ENCODE measurements at regions not wholly inside any gene's neighbourhood (a gene's known extent, or its start where the extent isn't known, plus 50 kb on each side); places are given as distances from the start of the nearest gene placed in this dataset.
"Not testable (repeated sequence)": the region's sequence is repeated elsewhere in the genome, so short reads cannot be mapped to it uniquely, and the experiment has no call there.

GRCh38 chr17:30731210-30732132 is 93.0 kb downstream of the CRLF3 start:
- H3K9ac ChIP-seq (ENCODE audit: low read length): peak overlapping the region; percentile 74
- H3K4me3 ChIP-seq (ENCODE audit: low read length): peak overlapping the region; percentile 76
- H3K27ac ChIP-seq (ENCODE audit: low read depth, low read length): peak overlapping the region; percentile 81
- H3K36me3 ChIP-seq (ENCODE audit: control insufficient read depth, insufficient read depth, low read length); H3K4me1 ChIP-seq (ENCODE audit: control insufficient read depth, insufficient read depth, low read length); H3K27me3 ChIP-seq (ENCODE audit: control insufficient read depth, insufficient read depth, low read length): not testable (repeated sequence)

GRCh38 chr17:30730837-30731209 is 93.7 kb downstream of the CRLF3 start:
- not testable (repeated sequence) for H3K27ac ChIP-seq (ENCODE audit: low read depth, low read length); H3K9ac ChIP-seq (ENCODE audit: low read length); H3K36me3 ChIP-seq (ENCODE audit: control insufficient read depth, insufficient read depth, low read length); H3K27me3 ChIP-seq (ENCODE audit: control insufficient read depth, insufficient read depth, low read length); H3K4me1 ChIP-seq (ENCODE audit: control insufficient read depth, insufficient read depth, low read length)
- H3K4me3 ChIP-seq (ENCODE audit: low read length): peak overlapping the region; percentile 38

- not testable (repeated sequence) for H3K9ac ChIP-seq (ENCODE audit: low read length); H3K4me1 ChIP-seq (ENCODE audit: control insufficient read depth, insufficient read depth, low read length); H3K4me3 ChIP-seq (ENCODE audit: low read length); H3K27ac ChIP-seq (ENCODE audit: low read depth, low read length); H3K36me3 ChIP-seq (ENCODE audit: control insufficient read depth, insufficient read depth, low read length); H3K27me3 ChIP-seq (ENCODE audit: control insufficient read depth, insufficient read depth, low read length)
Observed at GRCh38 chr17:30730171-30730836, 94.2 kb downstream of the CRLF3 start.

- not testable (repeated sequence) for H3K27ac ChIP-seq (ENCODE audit: low read depth, low read length); H3K9ac ChIP-seq (ENCODE audit: low read length); H3K27me3 ChIP-seq (ENCODE audit: control insufficient read depth, insufficient read depth, low read length); H3K4me1 ChIP-seq (ENCODE audit: control insufficient read depth, insufficient read depth, low read length); H3K4me3 ChIP-seq (ENCODE audit: low read length); H3K36me3 ChIP-seq (ENCODE audit: control insufficient read depth, insufficient read depth, low read length)
Observed at GRCh38 chr17:30729471-30730170, 94.9 kb downstream of the CRLF3 start.

GRCh38 chr17:30727517-30727916 is 97.0 kb downstream of the CRLF3 start:
- not testable (repeated sequence) for H3K27ac ChIP-seq (ENCODE audit: low read depth, low read length); H3K4me3 ChIP-seq (ENCODE audit: low read length); H3K27me3 ChIP-seq (ENCODE audit: control insufficient read depth, insufficient read depth, low read length); H3K9ac ChIP-seq (ENCODE audit: low read length); H3K4me1 ChIP-seq (ENCODE audit: control insufficient read depth, insufficient read depth, low read length); H3K36me3 ChIP-seq (ENCODE audit: control insufficient read depth, insufficient read depth, low read length)

GRCh38 chr17:30726734-30727133 is 97.8 kb downstream of the CRLF3 start:
- H3K9ac ChIP-seq (ENCODE audit: low read length); H3K4me1 ChIP-seq (ENCODE audit: control insufficient read depth, insufficient read depth, low read length); H3K27ac ChIP-seq (ENCODE audit: low read depth, low read length); H3K36me3 ChIP-seq (ENCODE audit: control insufficient read depth, insufficient read depth, low read length); H3K27me3 ChIP-seq (ENCODE audit: control insufficient read depth, insufficient read depth, low read length); H3K4me3 ChIP-seq (ENCODE audit: low read length): not testable (repeated sequence)

GRCh38 chr17:30726310-30726709 is 98.2 kb downstream of the CRLF3 start:
- H3K36me3 ChIP-seq (ENCODE audit: control insufficient read depth, insufficient read depth, low read length); H3K27ac ChIP-seq (ENCODE audit: low read depth, low read length); H3K9ac ChIP-seq (ENCODE audit: low read length); H3K4me1 ChIP-seq (ENCODE audit: control insufficient read depth, insufficient read depth, low read length); H3K27me3 ChIP-seq (ENCODE audit: control insufficient read depth, insufficient read depth, low read length); H3K4me3 ChIP-seq (ENCODE audit: low read length): not testable (repeated sequence)

- H3K4me3 ChIP-seq (ENCODE audit: low read length): not testable (repeated sequence)
Observed at GRCh38 chr17:30724034-30724650, 100.3 kb downstream of the CRLF3 start.

GRCh38 chr17:30722114-30722780 is 102.2 kb downstream of the CRLF3 start:
- not testable (repeated sequence) for H3K4me1 ChIP-seq (ENCODE audit: control insufficient read depth, insufficient read depth, low read length); H3K27me3 ChIP-seq (ENCODE audit: control insufficient read depth, insufficient read depth, low read length); H3K9ac ChIP-seq (ENCODE audit: low read length); H3K27ac ChIP-seq (ENCODE audit: low read depth, low read length); H3K36me3 ChIP-seq (ENCODE audit: control insufficient read depth, insufficient read depth, low read length); H3K4me3 ChIP-seq (ENCODE audit: low read length)

More at GRCh38 chr17:30724034-30724650, 100.3 kb downstream of the CRLF3 start:
- not testable (repeated sequence) for H3K9ac ChIP-seq (ENCODE audit: low read length); H3K4me1 ChIP-seq (ENCODE audit: control insufficient read depth, insufficient read depth, low read length); H3K27ac ChIP-seq (ENCODE audit: low read depth, low read length); H3K27me3 ChIP-seq (ENCODE audit: control insufficient read depth, insufficient read depth, low read length); H3K36me3 ChIP-seq (ENCODE audit: control insufficient read depth, insufficient read depth, low read length)

GRCh38 chr17:30720971-30721370 is 103.5 kb downstream of the CRLF3 start:
- not testable (repeated sequence) for H3K36me3 ChIP-seq (ENCODE audit: control insufficient read depth, insufficient read depth, low read length); H3K27me3 ChIP-seq (ENCODE audit: control insufficient read depth, insufficient read depth, low read length); H3K27ac ChIP-seq (ENCODE audit: low read depth, low read length); H3K9ac ChIP-seq (ENCODE audit: low read length); H3K4me1 ChIP-seq (ENCODE audit: control insufficient read depth, insufficient read depth, low read length); H3K4me3 ChIP-seq (ENCODE audit: low read length)

- H3K36me3 ChIP-seq (ENCODE audit: control insufficient read depth, insufficient read depth, low read length): no peaks in the 10 kb centered on the region
Observed at GRCh38 chr17:30720013-30720471, 104.5 kb downstream of the CRLF3 start.

More at GRCh38 chr17:30720013-30720471, 104.5 kb downstream of the CRLF3 start:
- no peak overlapping the region for H3K4me3 ChIP-seq (ENCODE audit: low read length)
- no peaks in the 10 kb centered on the region for H3K27me3 ChIP-seq (ENCODE audit: control insufficient read depth, insufficient read depth, low read length)
- no peak overlapping the region for H3K9ac ChIP-seq (ENCODE audit: low read length)
- no peaks in the 10 kb centered on the region for H3K4me1 ChIP-seq (ENCODE audit: control insufficient read depth, insufficient read depth, low read length)
- H3K27ac ChIP-seq (ENCODE audit: low read depth, low read length): no peak overlapping the region
